Heart left ventricle (tissue), 13 donors: ENCODE measurements at regions not wholly inside any gene's neighbourhood (a gene's known extent, or its start where the extent isn't known, plus 50 kb on each side); places are given as distances from the start of the nearest gene placed in this dataset.

Source experiments
- CTCF ChIP-seq, 12 donors: fragments of 200-600 bp; sonication (generic) in 4 of 12; IDR thresholded peaks; one replicate each; pipeline versions ENCODE4 v1.5.0 to v1.8.0; 2018 to 2022; ENCODE audit warnings: antibody characterized with exemption in 12 of 12, mild to moderate bottlenecking in 5 of 12
- POLR2A ChIP-seq, 2 donors: fragments of 450-650 bp; IDR thresholded peaks; one replicate each; pipeline ENCODE4 v1.6.1; 2017; ENCODE audit warnings: antibody characterized with exemption in 2 of 2, mild to moderate bottlenecking in 2 of 2, moderate library complexity in 2 of 2
- donor health status: ischemic (EF 13 %, LVEDD 7.1; RV severe dilation, severe dysfunction).
- donor health status: DM: no; HTN: yes; CAD: no.
- donor health status: DM: no; HTN: no; CAD: no.
- donor health status: ischemic (EF 25% LVEDD 6.9; RV normal size, moderate dysfunction).
- donor health status: ischemic (EF 25% LVEDD 5.7; RV mildly dilated, moderate dysfunction).
- donor health status: ischemic (EF 35%, LVEDD 5.7; RV mildly dilated, moderate dysfunction).
- donor health status: nonischemic (EF 11% LVEDD 7.7; RV severe dilation, severe dysfunction).
- donor health status: DM: yes; HTN: yes; CAD: no.
- donor health status: PGD.
- donor health status: ischemic (EF 29% LVEDD 5.4; RV normal size, mild dysfunction).
- donor health status: nonischemic (EF 23%, LVEDD 6.1; RV moderate dilation, normal function).

- TF ChIP-seq CTCF (IDR thresholded peaks at IDR 0.05) (no peak), POLR2A (IDR thresholded peaks at IDR 0.05) (no peak)
Observed at GRCh38 chr1:61560385-61560784, 164.6 kb downstream of the TM2D1 start.
